Common myeloid progenitor, CD34-positive (primary cell): ENCODE measurements at regions not wholly inside any gene's neighbourhood (a gene's known extent, or its start where the extent isn't known, plus 50 kb on each side); places are given as distances from the start of the nearest gene placed in this dataset.

Experiments
- CTCF ChIA-PET: fragments of 350-600 bp; sonication (Branson Sonifier 250); formaldehyde crosslinking; loops from one replicate; lab custom pipeline; 2021; ENCODE audit warnings: antibody characterized with exemption; lab: Charles Lee
- POLR2A ChIA-PET: fragments of 350-600 bp; sonication (Branson Sonifier 250); formaldehyde crosslinking; loops from one replicate; lab custom pipeline; 2021; ENCODE audit warnings: antibody characterized with exemption; lab: Charles Lee
- DNase-seq, 3 donors: peaks; one replicate each; pipeline versions ENCODE4 v3.0.0 to v3.0.0-alpha.2; 2013
- H3K27ac ChIP-seq, 2 experiments: 1 replicate in 1 of 2; 2 replicates in 1 of 2; pipeline ENCODE4 v1.7.0; 2013; ENCODE audit warnings: inconsistent platforms in 2 of 2, low read length in 2 of 2, mild to moderate bottlenecking in 2 of 2, low read depth in 1 of 2, moderate library complexity in 1 of 2; ENCODE audit not compliant: severe bottlenecking in 2 of 2, insufficient read depth in 1 of 2, poor library complexity in 1 of 2
- H3K27me3 ChIP-seq, 5 experiments: replicated peaks in 2 of 5; 1 replicate in 3 of 5; 2 replicates in 2 of 5; pipeline versions ENCODE4 v1.6.1 to v1.7.0; 2013; ENCODE audit warnings: low read length in 4 of 5, mild to moderate bottlenecking in 2 of 5, moderate library complexity in 2 of 5, inconsistent platforms in 1 of 5; ENCODE audit not compliant: insufficient read depth in 5 of 5, control insufficient read depth in 4 of 5
- H3K36me3 ChIP-seq, 4 experiments: 1 replicate in 2 of 4; 2 replicates in 2 of 4; pipeline versions ENCODE4 v1.6.1 to v1.7.0; 2013; ENCODE audit warnings: low read length in 3 of 4, control low read depth in 1 of 4, mild to moderate bottlenecking in 1 of 4; ENCODE audit not compliant: control insufficient read depth in 4 of 4, insufficient read depth in 4 of 4
- H3K4me1 ChIP-seq, 4 experiments: 1 replicate in 3 of 4; 2 replicates in 1 of 4; pipeline versions ENCODE4 v1.6.1 to v1.7.1; 2013; ENCODE audit warnings: low read length in 3 of 4, mild to moderate bottlenecking in 3 of 4, control low read depth in 1 of 4, inconsistent platforms in 1 of 4, moderate library complexity in 1 of 4; ENCODE audit not compliant: control insufficient read depth in 4 of 4, insufficient read depth in 4 of 4; ENCODE audit errors: control extremely low read depth in 1 of 4
- H3K4me3 ChIP-seq, 7 experiments: 1 replicate in 4 of 7; 2 replicates in 3 of 7; pipeline versions ENCODE4 v1.5.1 to v1.7.0; 2013; ENCODE audit warnings: mild to moderate bottlenecking in 7 of 7, low read length in 6 of 7, moderate library complexity in 6 of 7, inconsistent platforms in 2 of 7, low read depth in 2 of 7, control low read depth in 1 of 7; ENCODE audit not compliant: insufficient read depth in 4 of 7, control insufficient read depth in 1 of 7; ENCODE audit errors: extremely low read depth in 1 of 7
- H3K9me3 ChIP-seq, 5 experiments: 1 replicate in 4 of 5; 2 replicates in 1 of 5; pipeline versions ENCODE4 v1.6.1 to v1.7.1; 2013; ENCODE audit warnings: low read length in 4 of 5, mild to moderate bottlenecking in 2 of 5, inconsistent platforms in 1 of 5, low read depth in 1 of 5, moderate library complexity in 1 of 5; ENCODE audit not compliant: control insufficient read depth in 4 of 5, insufficient read depth in 2 of 5; ENCODE audit errors: control extremely low read depth in 1 of 5
- WGBS: methylation state at CpG from one replicate; pipeline ENCODE4 v1.1.5; 2013; ENCODE audit not compliant: insufficient coverage; 5-methylcytosine and 5-hydroxymethylcytosine counted together

- no peak overlapping the region for H3K4me3 ChIP-seq
- no peaks in the 10 kb centered on the region for H3K36me3 ChIP-seq
- no peak overlapping the region for H3K27ac ChIP-seq
- ChIA-PET POLR2A (no interaction called here), CTCF (no interaction called here)
- WGBS: 74% methylated on average over 3 of the region's 4 CpGs
- H3K27me3 ChIP-seq: no peaks in the 10 kb centered on the region
- H3K9me3 ChIP-seq: peaks cover 0 to 1% (median 0%) of the 10 kb centered on the region in 5 experiments
- no peak for DNase-seq
- no peaks in the 10 kb centered on the region for H3K4me1 ChIP-seq
These were observed 394.0 kb downstream of the EPHA4 start for GRCh38 chr2:221178139-221178538.

- DNase-seq: no peak
- no peaks in the 10 kb centered on the region for H3K4me1 ChIP-seq
- H3K27ac ChIP-seq: no peak overlapping the region
- WGBS: 89% methylated on average over 2 of the region's 3 CpGs
- H3K4me3 ChIP-seq: no peak overlapping the region
- H3K9me3 ChIP-seq: no peaks in the 10 kb centered on the region
- no peaks in the 10 kb centered on the region for H3K27me3 ChIP-seq
- ChIA-PET POLR2A (no interaction called here), CTCF (no interaction called here)
- no peaks in the 10 kb centered on the region for H3K36me3 ChIP-seq
These were observed 385.2 kb downstream of the EPHA4 start for GRCh38 chr2:221186873-221187272.

- no peaks in the 10 kb centered on the region for H3K4me1 ChIP-seq
- CTCF ChIA-PET: no interaction called here
- H3K4me3 ChIP-seq: no peak overlapping the region
- 70% methylated on average over 2 of the region's 8 CpGs for WGBS
- POLR2A ChIA-PET: no interaction called here
- no peaks in the 10 kb centered on the region for H3K27me3 ChIP-seq
- H3K9me3 ChIP-seq: peaks cover 0 to 3% (median 0%) of the 10 kb centered on the region in 5 experiments
- no peak overlapping the region for H3K27ac ChIP-seq
- no peaks in the 10 kb centered on the region for H3K36me3 ChIP-seq
- DNase-seq: no peak
These were observed 382.6 kb downstream of the EPHA4 start for GRCh38 chr2:221189431-221190067.

- Histone ChIP-seq H3K4me3 (no peak overlapping the region), H3K4me1 (no peaks in the 10 kb centered on the region), H3K36me3 (no peaks in the 10 kb centered on the region), H3K9me3 (peaks cover 0 to 3% (median 0%) of the 10 kb centered on the region in 5 experiments), H3K27me3 (peaks cover 0 to 2% (median 0%) of the 10 kb centered on the region in 5 experiments), H3K27ac (no peak overlapping the region)
- DNase-seq: no peak
- ChIA-PET CTCF (no interaction called here), POLR2A (no interaction called here)
- 100% methylated on average over 1 of the region's 1 CpG for WGBS
These were observed 376.3 kb downstream of the EPHA4 start for GRCh38 chr2:221195829-221196228.

GRCh38 chr2:221197225-221197856 is 374.8 kb downstream of the EPHA4 start:
- no peak overlapping the region for H3K4me3 ChIP-seq
- ChIA-PET POLR2A (no interaction called here), CTCF (no interaction called here)
- no peaks in the 10 kb centered on the region for H3K36me3 ChIP-seq
- peaks cover 0 to 3% (median 0%) of the 10 kb centered on the region in 5 experiments for H3K9me3 ChIP-seq
- no peaks in the 10 kb centered on the region for H3K4me1 ChIP-seq
- 92% methylated on average over 2 of the region's 4 CpGs for WGBS
- peaks cover 0 to 2% (median 0%) of the 10 kb centered on the region in 5 experiments for H3K27me3 ChIP-seq
- no peak for DNase-seq
- H3K27ac ChIP-seq: no peak overlapping the region

- H3K27ac ChIP-seq: no peak overlapping the region
- peaks cover 0 to 3% (median 0%) of the 10 kb centered on the region in 5 experiments for H3K9me3 ChIP-seq
- H3K4me3 ChIP-seq: no peak overlapping the region
- H3K4me1 ChIP-seq: peaks cover 0 to 4% (median 0%) of the 10 kb centered on the region in 4 experiments
- peaks cover 0 to 2% (median 0%) of the 10 kb centered on the region in 5 experiments for H3K27me3 ChIP-seq
- ChIA-PET CTCF (no interaction called here), POLR2A (no interaction called here)
- DNase-seq: no peak
- H3K36me3 ChIP-seq: no peaks in the 10 kb centered on the region
These were observed 373.8 kb downstream of the EPHA4 start for GRCh38 chr2:221198309-221198708.

GRCh38 chr2:221200184-221200839 is 371.8 kb downstream of the EPHA4 start:
- Histone ChIP-seq H3K36me3 (no peaks in the 10 kb centered on the region), H3K9me3 (no peaks in the 10 kb centered on the region), H3K27ac (no peak overlapping the region), H3K27me3 (peaks cover 0 to 2% (median 0%) of the 10 kb centered on the region in 5 experiments), H3K4me1 (peaks cover 0 to 4% (median under 1%) of the 10 kb centered on the region in 4 experiments), H3K4me3 (no peak overlapping the region)
- DNase-seq: no peak
- POLR2A ChIA-PET: no interaction called here
- 91% methylated on average over 2 of the region's 3 CpGs for WGBS
- CTCF ChIA-PET: no interaction called here
